ENCODE measurements at regions not wholly inside any gene's neighbourhood (a gene's known extent, or its start where the extent isn't known, plus 50 kb on each side); places are given as distances from the start of the nearest gene placed in this dataset.

DNA sequence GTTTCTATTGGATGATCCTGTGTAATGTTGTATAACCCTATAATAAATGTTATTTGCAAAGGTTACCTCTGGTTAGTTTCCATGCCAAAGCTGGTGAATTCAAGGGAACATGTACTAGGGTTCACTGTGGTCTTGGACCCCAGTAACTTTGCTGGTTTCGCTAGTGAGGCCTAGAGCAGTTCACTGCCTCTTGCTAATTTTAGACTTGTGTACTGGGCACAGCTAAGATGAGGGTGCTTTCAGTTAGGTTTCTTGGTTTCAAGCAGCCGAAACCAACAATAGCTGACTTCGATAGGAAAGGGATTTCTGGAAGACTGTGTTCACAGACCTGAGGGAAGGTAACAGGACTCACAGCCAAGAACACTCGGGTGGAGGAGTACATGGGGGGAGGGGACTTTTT lies 215.5 kb upstream of the BCOR start:
- TF ChIP-seq, protein P1, sequence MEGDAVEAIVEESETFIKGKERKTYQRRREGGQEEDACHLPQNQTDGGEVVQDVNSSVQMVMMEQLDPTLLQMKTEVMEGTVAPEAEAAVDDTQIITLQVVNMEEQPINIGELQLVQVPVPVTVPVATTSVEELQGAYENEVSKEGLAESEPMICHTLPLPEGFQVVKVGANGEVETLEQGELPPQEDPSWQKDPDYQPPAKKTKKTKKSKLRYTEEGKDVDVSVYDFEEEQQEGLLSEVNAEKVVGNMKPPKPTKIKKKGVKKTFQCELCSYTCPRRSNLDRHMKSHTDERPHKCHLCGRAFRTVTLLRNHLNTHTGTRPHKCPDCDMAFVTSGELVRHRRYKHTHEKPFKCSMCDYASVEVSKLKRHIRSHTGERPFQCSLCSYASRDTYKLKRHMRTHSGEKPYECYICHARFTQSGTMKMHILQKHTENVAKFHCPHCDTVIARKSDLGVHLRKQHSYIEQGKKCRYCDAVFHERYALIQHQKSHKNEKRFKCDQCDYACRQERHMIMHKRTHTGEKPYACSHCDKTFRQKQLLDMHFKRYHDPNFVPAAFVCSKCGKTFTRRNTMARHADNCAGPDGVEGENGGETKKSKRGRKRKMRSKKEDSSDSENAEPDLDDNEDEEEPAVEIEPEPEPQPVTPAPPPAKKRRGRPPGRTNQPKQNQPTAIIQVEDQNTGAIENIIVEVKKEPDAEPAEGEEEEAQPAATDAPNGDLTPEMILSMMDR (IDR thresholded peaks at IDR 0.05) = no peak
- no peak for TF ChIP-seq RARB (CRISPR knock-in tag; IDR thresholded peaks at IDR 0.05)
- TF ChIP-seq, protein P2, sequence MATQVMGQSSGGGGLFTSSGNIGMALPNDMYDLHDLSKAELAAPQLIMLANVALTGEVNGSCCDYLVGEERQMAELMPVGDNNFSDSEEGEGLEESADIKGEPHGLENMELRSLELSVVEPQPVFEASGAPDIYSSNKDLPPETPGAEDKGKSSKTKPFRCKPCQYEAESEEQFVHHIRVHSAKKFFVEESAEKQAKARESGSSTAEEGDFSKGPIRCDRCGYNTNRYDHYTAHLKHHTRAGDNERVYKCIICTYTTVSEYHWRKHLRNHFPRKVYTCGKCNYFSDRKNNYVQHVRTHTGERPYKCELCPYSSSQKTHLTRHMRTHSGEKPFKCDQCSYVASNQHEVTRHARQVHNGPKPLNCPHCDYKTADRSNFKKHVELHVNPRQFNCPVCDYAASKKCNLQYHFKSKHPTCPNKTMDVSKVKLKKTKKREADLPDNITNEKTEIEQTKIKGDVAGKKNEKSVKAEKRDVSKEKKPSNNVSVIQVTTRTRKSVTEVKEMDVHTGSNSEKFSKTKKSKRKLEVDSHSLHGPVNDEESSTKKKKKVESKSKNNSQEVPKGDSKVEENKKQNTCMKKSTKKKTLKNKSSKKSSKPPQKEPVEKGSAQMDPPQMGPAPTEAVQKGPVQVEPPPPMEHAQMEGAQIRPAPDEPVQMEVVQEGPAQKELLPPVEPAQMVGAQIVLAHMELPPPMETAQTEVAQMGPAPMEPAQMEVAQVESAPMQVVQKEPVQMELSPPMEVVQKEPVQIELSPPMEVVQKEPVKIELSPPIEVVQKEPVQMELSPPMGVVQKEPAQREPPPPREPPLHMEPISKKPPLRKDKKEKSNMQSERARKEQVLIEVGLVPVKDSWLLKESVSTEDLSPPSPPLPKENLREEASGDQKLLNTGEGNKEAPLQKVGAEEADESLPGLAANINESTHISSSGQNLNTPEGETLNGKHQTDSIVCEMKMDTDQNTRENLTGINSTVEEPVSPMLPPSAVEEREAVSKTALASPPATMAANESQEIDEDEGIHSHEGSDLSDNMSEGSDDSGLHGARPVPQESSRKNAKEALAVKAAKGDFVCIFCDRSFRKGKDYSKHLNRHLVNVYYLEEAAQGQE (IDR thresholded peaks at IDR 0.05) = no peak
- TF ChIP-seq RCOR1 (IDR thresholded peaks at IDR 0.05; ENCODE audit: low read depth, low read length) = no peak
- TF ChIP-seq RAD21 (conservative IDR thresholded peaks at IDR 0.05 in 1 of 2, IDR thresholded peaks at IDR 0.05 in 1 of 2) = no peak
